ENCODE measurements at regions not wholly inside any gene's neighbourhood (a gene's known extent, or its start where the extent isn't known, plus 50 kb on each side); places are given as distances from the start of the nearest gene placed in this dataset.
"Not testable (repeated sequence)": the region's sequence is repeated elsewhere in the genome, so short reads cannot be mapped to it uniquely, and the experiment has no call there.

GRCh38 chr9:115775659-115776058, 377.9 kb upstream of the PAPPA start:
- Histone ChIP-seq H3K4me3 (no peak overlapping the region), H3K4me1 (replicated peaks) (peaks cover 3% of the 10 kb centered on the region; the same call in 1 of the 2 replicates), H3K9me3 (replicated peaks) (no peaks in the 10 kb centered on the region), H3K27me3 (replicated peaks) (no peaks in the 10 kb centered on the region), H3K36me3 (no peaks in the 10 kb centered on the region), H3K27ac (no peak overlapping the region)
- no peak for DNase-seq (ENCODE audit: low read depth in 1 of 2, low spot score in 2 of 2)

- Histone ChIP-seq H3K4me1 (replicated peaks) (no peaks in the 10 kb centered on the region), H3K27ac (no peak overlapping the region), H3K9me3 (replicated peaks) (no peaks in the 10 kb centered on the region), H3K4me3 (no peak overlapping the region), H3K27me3 (replicated peaks) (no peaks in the 10 kb centered on the region), H3K36me3 (no peaks in the 10 kb centered on the region)
- DNase-seq (ENCODE audit: low read depth in 1 of 2, low spot score in 2 of 2): no peak
Measured at GRCh38 chr9:115777610-115778009, 376.0 kb upstream of the PAPPA start.

- H3K27ac ChIP-seq: no peak overlapping the region
- H3K4me3 ChIP-seq: no peak overlapping the region
- no peak for DNase-seq (ENCODE audit: low read depth in 1 of 2, low spot score in 2 of 2)
- no peaks in the 10 kb centered on the region for H3K27me3 ChIP-seq (replicated peaks)
- no peaks in the 10 kb centered on the region for H3K9me3 ChIP-seq (replicated peaks)
- H3K4me1 ChIP-seq (replicated peaks): no peaks in the 10 kb centered on the region
- no peaks in the 10 kb centered on the region for H3K36me3 ChIP-seq
Measured at GRCh38 chr9:115781070-115781736, 372.4 kb upstream of the PAPPA start.

- Histone ChIP-seq H3K4me1 (replicated peaks) (no peaks in the 10 kb centered on the region), H3K4me3 (no peak overlapping the region), H3K27me3 (replicated peaks) (no peaks in the 10 kb centered on the region), H3K9me3 (replicated peaks) (no peaks in the 10 kb centered on the region), H3K36me3 (no peaks in the 10 kb centered on the region), H3K27ac (no peak overlapping the region)
- no peak for DNase-seq (ENCODE audit: low read depth in 1 of 2, low spot score in 2 of 2)
Measured at GRCh38 chr9:115786321-115786720, 367.3 kb upstream of the PAPPA start.

GRCh38 chr9:115790520-115790919, 363.1 kb upstream of the PAPPA start:
- no peak for DNase-seq (ENCODE audit: low read depth in 1 of 2, low spot score in 2 of 2)
- Histone ChIP-seq H3K36me3 (no peaks in the 10 kb centered on the region), H3K9me3 (replicated peaks) (no peaks in the 10 kb centered on the region), H3K4me1 (replicated peaks) (no peaks in the 10 kb centered on the region), H3K4me3 (no peak overlapping the region), H3K27ac (no peak overlapping the region), H3K27me3 (replicated peaks) (no peaks in the 10 kb centered on the region)

- Histone ChIP-seq H3K4me3 (no peak overlapping the region), H3K4me1 (replicated peaks) (no peaks in the 10 kb centered on the region), H3K27me3 (replicated peaks) (no peaks in the 10 kb centered on the region), H3K9me3 (replicated peaks) (no peaks in the 10 kb centered on the region), H3K36me3 (no peaks in the 10 kb centered on the region), H3K27ac (no peak overlapping the region)
- no peak for DNase-seq (ENCODE audit: low read depth in 1 of 2, low spot score in 2 of 2)
Measured at GRCh38 chr9:115794921-115795475, 358.6 kb upstream of the PAPPA start.

GRCh38 chr9:115799734-115800133, 353.9 kb upstream of the PAPPA start:
- H3K9me3 ChIP-seq (replicated peaks): no peaks in the 10 kb centered on the region
- no peak for DNase-seq (ENCODE audit: low read depth in 1 of 2, low spot score in 2 of 2)
- H3K4me3 ChIP-seq: no peak overlapping the region
- no peaks in the 10 kb centered on the region for H3K27me3 ChIP-seq (replicated peaks)
- no peaks in the 10 kb centered on the region for H3K4me1 ChIP-seq (replicated peaks)
- H3K36me3 ChIP-seq: no peaks in the 10 kb centered on the region
- H3K27ac ChIP-seq: no peak overlapping the region

GRCh38 chr9:115804206-115804605, 349.4 kb upstream of the PAPPA start:
- no peaks in the 10 kb centered on the region for H3K27me3 ChIP-seq (replicated peaks)
- H3K27ac ChIP-seq: no peak overlapping the region
- H3K9me3 ChIP-seq (replicated peaks): no peaks in the 10 kb centered on the region
- H3K4me1 ChIP-seq (replicated peaks): 0 out of 2 replicates have a peak, but pooled peaks cover 5% of the 10 kb centered on the region
- no peak for DNase-seq (ENCODE audit: low read depth in 1 of 2, low spot score in 2 of 2)
- no peak overlapping the region for H3K4me3 ChIP-seq
- H3K36me3 ChIP-seq: no peaks in the 10 kb centered on the region

GRCh38 chr9:115808108-115808507, 345.5 kb upstream of the PAPPA start:
- 0 out of 2 replicates have a peak, but pooled peaks cover 5% of the 10 kb centered on the region for H3K4me1 ChIP-seq (replicated peaks)
- H3K4me3 ChIP-seq: no peak overlapping the region
- no peak overlapping the region for H3K27ac ChIP-seq
- H3K9me3 ChIP-seq (replicated peaks): no peaks in the 10 kb centered on the region
- no peaks in the 10 kb centered on the region for H3K36me3 ChIP-seq
- DNase-seq (ENCODE audit: low read depth in 1 of 2, low spot score in 2 of 2): no peak
- H3K27me3 ChIP-seq (replicated peaks): no peaks in the 10 kb centered on the region

GRCh38 chr9:115808695-115809094, 344.9 kb upstream of the PAPPA start:
- Histone ChIP-seq H3K27ac (no peak overlapping the region), H3K4me3 (no peak overlapping the region), H3K9me3 (replicated peaks) (no peaks in the 10 kb centered on the region), H3K27me3 (replicated peaks) (no peaks in the 10 kb centered on the region), H3K4me1 (replicated peaks) (0 out of 2 replicates have a peak, but pooled peaks cover 5% of the 10 kb centered on the region), H3K36me3 (no peaks in the 10 kb centered on the region)
- DNase-seq (ENCODE audit: low read depth in 1 of 2, low spot score in 2 of 2): no peak

GRCh38 chr9:115810166-115810565, 343.4 kb upstream of the PAPPA start:
- no peak overlapping the region for H3K4me3 ChIP-seq
- no peaks in the 10 kb centered on the region for H3K9me3 ChIP-seq (replicated peaks)
- 0 out of 2 replicates have a peak, but pooled peaks cover 5% of the 10 kb centered on the region for H3K4me1 ChIP-seq (replicated peaks)
- DNase-seq (ENCODE audit: low read depth in 1 of 2, low spot score in 2 of 2): no peak
- H3K27me3 ChIP-seq (replicated peaks): no peaks in the 10 kb centered on the region
- no peak overlapping the region for H3K27ac ChIP-seq
- no peaks in the 10 kb centered on the region for H3K36me3 ChIP-seq

- Histone ChIP-seq H3K27ac (no peak overlapping the region), H3K36me3 (no peaks in the 10 kb centered on the region), H3K27me3 (replicated peaks) (no peaks in the 10 kb centered on the region), H3K4me1 (replicated peaks) (no peaks in the 10 kb centered on the region), H3K4me3 (no peak overlapping the region), H3K9me3 (replicated peaks) (no peaks in the 10 kb centered on the region)
- DNase-seq (ENCODE audit: low read depth in 1 of 2, low spot score in 2 of 2): no peak
Measured at GRCh38 chr9:115814081-115814480, 339.5 kb upstream of the PAPPA start.

- no peak for DNase-seq (ENCODE audit: low read depth in 1 of 2, low spot score in 2 of 2)
- Histone ChIP-seq H3K4me1 (replicated peaks) (no peaks in the 10 kb centered on the region), H3K27me3 (replicated peaks) (no peaks in the 10 kb centered on the region), H3K4me3 (no peak overlapping the region), H3K36me3 (no peaks in the 10 kb centered on the region), H3K9me3 (replicated peaks) (no peaks in the 10 kb centered on the region), H3K27ac (no peak overlapping the region)
Measured at GRCh38 chr9:115815786-115816185, 337.8 kb upstream of the PAPPA start.

GRCh38 chr9:115818651-115819050, 334.9 kb upstream of the PAPPA start:
- not testable (repeated sequence) for H3K36me3 ChIP-seq; H3K4me3 ChIP-seq; H3K27ac ChIP-seq; H3K27me3 ChIP-seq (replicated peaks); H3K9me3 ChIP-seq (replicated peaks); H3K4me1 ChIP-seq (replicated peaks); DNase-seq (ENCODE audit: low read depth in 1 of 2, low spot score in 2 of 2)

GRCh38 chr9:115832031-115832430, 321.6 kb upstream of the PAPPA start:
- H3K9me3 ChIP-seq (replicated peaks): no peaks in the 10 kb centered on the region
- H3K36me3 ChIP-seq: no peaks in the 10 kb centered on the region
- no peaks in the 10 kb centered on the region for H3K4me1 ChIP-seq (replicated peaks)
- DNase-seq (ENCODE audit: low read depth in 1 of 2, low spot score in 2 of 2): no peak
- no peak overlapping the region for H3K4me3 ChIP-seq
- no peak overlapping the region for H3K27ac ChIP-seq
- no peaks in the 10 kb centered on the region for H3K27me3 ChIP-seq (replicated peaks)

Data from SJSA1 (cell line).